ENCODE measurements at regions not wholly inside any gene's neighbourhood (a gene's known extent, or its start where the extent isn't known, plus 50 kb on each side); places are given as distances from the start of the nearest gene placed in this dataset.

DNA sequence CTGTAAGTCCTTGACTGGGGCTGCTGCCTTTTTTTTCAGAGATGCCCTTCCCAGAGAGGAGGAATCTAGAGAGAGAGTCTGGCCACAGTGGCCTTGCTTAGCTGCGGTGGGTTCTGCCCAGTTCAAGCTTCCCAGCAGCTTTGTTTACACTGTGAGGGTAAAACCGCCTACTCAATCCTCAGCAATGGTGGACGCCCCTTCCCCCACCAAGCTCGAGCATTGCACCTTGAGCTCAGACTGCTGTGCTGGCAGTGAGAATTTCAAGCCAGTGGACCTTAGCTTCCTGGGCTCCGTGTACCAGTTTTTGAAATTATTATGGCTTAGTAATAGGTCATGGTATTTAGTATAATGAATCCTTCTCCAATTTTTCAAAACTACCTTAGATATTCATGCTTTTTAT lies 395.4 kb downstream of the NPIPA7 start:
- H3K9me3 ChIP-seq (ENCODE audit: insufficient read depth, low read length, severe bottlenecking), result no peaks in the 10 kb centered on the region
- no peak overlapping the region for H3K27ac ChIP-seq (ENCODE audit: low read length)
- no peak for ATAC-seq (ENCODE audit: insufficient read depth, low read depth)
- H3K4me1 ChIP-seq (ENCODE audit: insufficient read depth, low read length), result no peaks in the 10 kb centered on the region
- no peak overlapping the region for H3K4me2 ChIP-seq (ENCODE audit: insufficient read depth, low read length)
- DNase-seq, result no peak
- TF ChIP-seq, protein P1, sequence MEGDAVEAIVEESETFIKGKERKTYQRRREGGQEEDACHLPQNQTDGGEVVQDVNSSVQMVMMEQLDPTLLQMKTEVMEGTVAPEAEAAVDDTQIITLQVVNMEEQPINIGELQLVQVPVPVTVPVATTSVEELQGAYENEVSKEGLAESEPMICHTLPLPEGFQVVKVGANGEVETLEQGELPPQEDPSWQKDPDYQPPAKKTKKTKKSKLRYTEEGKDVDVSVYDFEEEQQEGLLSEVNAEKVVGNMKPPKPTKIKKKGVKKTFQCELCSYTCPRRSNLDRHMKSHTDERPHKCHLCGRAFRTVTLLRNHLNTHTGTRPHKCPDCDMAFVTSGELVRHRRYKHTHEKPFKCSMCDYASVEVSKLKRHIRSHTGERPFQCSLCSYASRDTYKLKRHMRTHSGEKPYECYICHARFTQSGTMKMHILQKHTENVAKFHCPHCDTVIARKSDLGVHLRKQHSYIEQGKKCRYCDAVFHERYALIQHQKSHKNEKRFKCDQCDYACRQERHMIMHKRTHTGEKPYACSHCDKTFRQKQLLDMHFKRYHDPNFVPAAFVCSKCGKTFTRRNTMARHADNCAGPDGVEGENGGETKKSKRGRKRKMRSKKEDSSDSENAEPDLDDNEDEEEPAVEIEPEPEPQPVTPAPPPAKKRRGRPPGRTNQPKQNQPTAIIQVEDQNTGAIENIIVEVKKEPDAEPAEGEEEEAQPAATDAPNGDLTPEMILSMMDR (IDR thresholded peaks at IDR 0.05; ENCODE audit: borderline replicate concordance, extremely low read depth, low read length, poor library complexity, severe bottlenecking), result no peak
- no peak for TF ChIP-seq EZH2 (IDR thresholded peaks at IDR 0.05; ENCODE audit: borderline replicate concordance, low read depth, low read length, severe bottlenecking)
- no peak overlapping the region for H2AFZ ChIP-seq (ENCODE audit: low read depth, low read length)
- no peaks in the 10 kb centered on the region for H3K79me2 ChIP-seq (ENCODE audit: insufficient read depth, low read length)
- H3K36me3 ChIP-seq (ENCODE audit: insufficient read depth, low read length), result no peaks in the 10 kb centered on the region
- H3K9ac ChIP-seq (ENCODE audit: low read depth, low read length), result no peak overlapping the region
- H3K4me3 ChIP-seq (ENCODE audit: low read depth in 1 of 2, low read length in 2 of 2), result no peak overlapping the region
- H4K20me1 ChIP-seq (ENCODE audit: insufficient read depth, low read length), result no peaks in the 10 kb centered on the region
- no peaks in the 10 kb centered on the region for H3K27me3 ChIP-seq (ENCODE audit: insufficient read depth, low read length, poor library complexity)

DNA sequence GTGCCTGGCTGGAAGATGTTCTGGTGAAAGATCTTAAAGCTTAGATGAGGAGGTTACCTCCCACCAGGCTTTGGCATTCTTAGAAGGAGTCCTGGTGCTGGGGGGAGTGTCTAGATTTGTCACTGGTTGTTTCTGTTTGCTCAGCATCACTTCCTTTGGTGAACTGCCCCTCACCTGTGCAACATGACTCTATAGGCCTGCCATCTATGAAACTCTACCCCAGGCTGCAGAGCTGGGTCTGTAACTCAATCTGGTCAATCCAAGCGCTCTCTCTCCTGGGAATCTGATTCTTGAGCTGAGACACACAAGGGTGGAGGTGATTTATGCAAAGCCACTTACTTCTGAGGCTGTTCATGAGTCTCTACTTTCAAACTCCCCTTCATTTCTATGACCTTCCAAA lies 399.4 kb downstream of the NPIPA7 start:
- TF ChIP-seq, protein P1 (IDR thresholded peaks at IDR 0.05; ENCODE audit: borderline replicate concordance, extremely low read depth, low read length, poor library complexity, severe bottlenecking), result no peak
- TF ChIP-seq EZH2 (IDR thresholded peaks at IDR 0.05; ENCODE audit: borderline replicate concordance, low read depth, low read length, severe bottlenecking), result no peak
- no peak overlapping the region for H3K27ac ChIP-seq (ENCODE audit: low read length)

DNA sequence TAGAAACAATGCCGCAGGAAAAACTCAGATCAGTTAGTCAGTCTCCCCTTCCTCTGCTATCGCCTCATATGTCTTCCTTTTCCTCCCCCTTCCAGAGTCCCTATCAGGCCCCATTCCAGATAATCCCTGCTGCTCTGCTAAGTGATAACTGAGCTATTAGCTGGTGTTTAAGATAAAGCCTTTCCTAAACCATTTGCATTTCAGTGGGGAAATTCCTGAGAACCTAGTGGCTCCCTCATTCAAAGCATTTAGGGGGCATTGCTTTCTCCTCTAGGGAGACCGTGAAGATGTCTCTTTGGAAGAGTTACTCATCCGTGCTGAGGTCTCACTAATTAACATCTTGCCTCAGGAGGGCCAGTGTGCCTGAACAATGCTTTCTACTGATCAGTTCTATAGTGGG lies 401.6 kb downstream of the NPIPA7 start:
- no peak for DNase-seq
- no peak overlapping the region for H3K9ac ChIP-seq (ENCODE audit: low read depth, low read length)
- H2AFZ ChIP-seq (ENCODE audit: low read depth, low read length), result no peak overlapping the region
- H3K4me3 ChIP-seq (ENCODE audit: low read depth in 1 of 2, low read length in 2 of 2), result no peak overlapping the region
- H3K36me3 ChIP-seq (ENCODE audit: insufficient read depth, low read length), result no peaks in the 10 kb centered on the region
- H4K20me1 ChIP-seq (ENCODE audit: insufficient read depth, low read length), result no peaks in the 10 kb centered on the region
- no peaks in the 10 kb centered on the region for H3K27me3 ChIP-seq (ENCODE audit: insufficient read depth, low read length, poor library complexity)
- no peak overlapping the region for H3K27ac ChIP-seq (ENCODE audit: low read length)
- TF ChIP-seq, protein P1 (IDR thresholded peaks at IDR 0.05; ENCODE audit: borderline replicate concordance, extremely low read depth, low read length, poor library complexity, severe bottlenecking), result no peak
- TF ChIP-seq EZH2 (IDR thresholded peaks at IDR 0.05; ENCODE audit: borderline replicate concordance, low read depth, low read length, severe bottlenecking), result no peak
- no peaks in the 10 kb centered on the region for H3K4me1 ChIP-seq (ENCODE audit: insufficient read depth, low read length)
- H3K4me2 ChIP-seq (ENCODE audit: insufficient read depth, low read length), result no peak overlapping the region
- ATAC-seq (ENCODE audit: insufficient read depth, low read depth), result no peak
- H3K79me2 ChIP-seq (ENCODE audit: insufficient read depth, low read length), result no peaks in the 10 kb centered on the region
- no peaks in the 10 kb centered on the region for H3K9me3 ChIP-seq (ENCODE audit: insufficient read depth, low read length, severe bottlenecking)

More for the DNA sequence above, 399.4 kb downstream of the NPIPA7 start:
- no peak overlapping the region for H2AFZ ChIP-seq (ENCODE audit: low read depth, low read length)
- ATAC-seq (ENCODE audit: insufficient read depth, low read depth) (no peak), DNase-seq (no peak)
- no peak overlapping the region for H3K4me2 ChIP-seq (ENCODE audit: insufficient read depth, low read length)
- H3K36me3 ChIP-seq (ENCODE audit: insufficient read depth, low read length), result no peaks in the 10 kb centered on the region
- H3K4me3 ChIP-seq (ENCODE audit: low read depth in 1 of 2, low read length in 2 of 2), result no peak overlapping the region
- H3K9me3 ChIP-seq (ENCODE audit: insufficient read depth, low read length, severe bottlenecking), result no peaks in the 10 kb centered on the region
- H4K20me1 ChIP-seq (ENCODE audit: insufficient read depth, low read length), result no peaks in the 10 kb centered on the region
- no peaks in the 10 kb centered on the region for H3K27me3 ChIP-seq (ENCODE audit: insufficient read depth, low read length, poor library complexity)
- no peak overlapping the region for H3K9ac ChIP-seq (ENCODE audit: low read depth, low read length)
- no peaks in the 10 kb centered on the region for H3K4me1 ChIP-seq (ENCODE audit: insufficient read depth, low read length)
- no peaks in the 10 kb centered on the region for H3K79me2 ChIP-seq (ENCODE audit: insufficient read depth, low read length)

DNA sequence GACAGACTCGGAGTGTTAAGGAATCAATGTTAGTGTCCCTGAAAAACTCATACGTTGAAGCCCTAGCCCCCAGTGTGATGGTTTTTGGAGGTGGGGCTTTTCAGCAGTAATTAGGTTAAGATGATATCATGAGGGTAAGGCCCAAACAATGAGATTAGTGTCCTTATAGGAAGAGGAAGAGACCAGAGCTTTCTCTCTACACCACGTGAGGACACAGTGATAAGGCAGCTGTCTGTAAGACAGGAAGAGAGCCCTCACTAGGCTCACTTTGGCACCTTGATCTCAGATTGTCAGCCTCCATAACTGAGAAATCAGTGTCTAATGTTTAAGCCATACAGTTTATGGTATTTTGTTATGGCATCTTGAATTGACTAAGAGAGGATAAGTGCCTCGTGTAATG lies 403.2 kb downstream of the NPIPA7 start:
- no peaks in the 10 kb centered on the region for H3K27me3 ChIP-seq (ENCODE audit: insufficient read depth, low read length, poor library complexity)
- no peak for DNase-seq
- no peaks in the 10 kb centered on the region for H4K20me1 ChIP-seq (ENCODE audit: insufficient read depth, low read length)
- H3K4me3 ChIP-seq (ENCODE audit: low read depth in 1 of 2, low read length in 2 of 2), result no peak overlapping the region
- no peaks in the 10 kb centered on the region for H3K36me3 ChIP-seq (ENCODE audit: insufficient read depth, low read length)
- H3K79me2 ChIP-seq (ENCODE audit: insufficient read depth, low read length), result no peaks in the 10 kb centered on the region
- H3K9me3 ChIP-seq (ENCODE audit: insufficient read depth, low read length, severe bottlenecking), result no peaks in the 10 kb centered on the region
- no peak overlapping the region for H3K9ac ChIP-seq (ENCODE audit: low read depth, low read length)
- H2AFZ ChIP-seq (ENCODE audit: low read depth, low read length), result no peak overlapping the region
- no peak overlapping the region for H3K4me2 ChIP-seq (ENCODE audit: insufficient read depth, low read length)
- H3K27ac ChIP-seq (ENCODE audit: low read length), result no peak overlapping the region
- TF ChIP-seq, protein P1 (IDR thresholded peaks at IDR 0.05; ENCODE audit: borderline replicate concordance, extremely low read depth, low read length, poor library complexity, severe bottlenecking), result no peak
- TF ChIP-seq EZH2 (IDR thresholded peaks at IDR 0.05; ENCODE audit: borderline replicate concordance, low read depth, low read length, severe bottlenecking), result no peak
- H3K4me1 ChIP-seq (ENCODE audit: insufficient read depth, low read length), result no peaks in the 10 kb centered on the region
- ATAC-seq (ENCODE audit: insufficient read depth, low read depth), result no peak

All from DND-41 (cell line).